ACC112 (cell line): ENCODE measurements at regions not wholly inside any gene's neighbourhood (a gene's known extent, or its start where the extent isn't known, plus 50 kb on each side); places are given as distances from the start of the nearest gene placed in this dataset.

Experiments used
- H2AFZ ChIP-seq: fragments of 200-600 bp; sonication (generic); one replicate; pipeline ENCODE4 v1.6.0; 2017; ENCODE audit warnings: antibody characterized with exemption, low read length; ENCODE audit not compliant: unreplicated experiment
- H3K27ac ChIP-seq: fragments of 200-600 bp; sonication (generic); 2 replicates; pipeline ENCODE4 v1.5.1; 2014; ENCODE audit warnings: low read depth, mild to moderate bottlenecking, antibody characterized with exemption, low read length, moderate library complexity
- H3K27me3 ChIP-seq: fragments of 200-600 bp; sonication (generic); 2 replicates; pipeline ENCODE4 v1.6.1; 2014; ENCODE audit warnings: mild to moderate bottlenecking, antibody characterized with exemption, low read length, moderate library complexity, mixed read lengths; ENCODE audit not compliant: insufficient read depth
- H3K36me3 ChIP-seq: fragments of 200-600 bp; sonication (generic); 2 replicates; pipeline ENCODE4 v1.6.1; 2016; ENCODE audit warnings: mild to moderate bottlenecking, antibody characterized with exemption, low read length, moderate library complexity, mixed read lengths; ENCODE audit not compliant: insufficient read depth
- H3K4me1 ChIP-seq: fragments of 200-600 bp; sonication (generic); one replicate; pipeline ENCODE4 v1.6.1; 2016; ENCODE audit warnings: low read length, mixed read lengths; ENCODE audit not compliant: insufficient read depth, unreplicated experiment, control insufficient read depth
- H3K4me3 ChIP-seq: fragments of 200-600 bp; sonication (generic); 2 replicates; pipeline ENCODE4 v1.5.1; 2014; ENCODE audit warnings: mild to moderate bottlenecking, low read depth, low read length
- H3K79me2 ChIP-seq: fragments of 200-600 bp; sonication (generic); one replicate; pipeline ENCODE4 v1.6.0; 2016; ENCODE audit warnings: low read length; ENCODE audit not compliant: control insufficient read depth, unreplicated experiment, insufficient read depth

DNA sequence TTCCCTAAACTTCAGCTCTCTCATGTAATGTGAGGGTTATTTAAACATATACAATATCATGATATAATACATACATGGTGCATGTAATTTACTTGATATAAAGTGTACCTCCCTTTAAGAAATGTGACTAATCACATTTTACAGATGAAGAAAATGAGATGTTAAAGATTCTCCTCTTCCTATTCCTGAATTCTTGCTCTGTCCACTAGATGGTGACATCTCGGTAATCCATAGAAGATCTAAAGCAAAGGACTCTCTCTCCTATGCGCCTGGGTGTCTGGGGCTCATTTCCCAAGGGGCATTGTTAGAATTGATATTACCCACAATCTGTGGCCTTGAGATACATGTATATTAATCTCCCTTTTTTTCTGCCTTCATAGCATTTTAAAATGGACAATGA lies 804.9 kb downstream of the RAB28 start:
- H3K4me1 ChIP-seq = no peaks in the 10 kb centered on the region
- no peaks in the 10 kb centered on the region for H3K36me3 ChIP-seq
- H3K27me3 ChIP-seq = no peaks in the 10 kb centered on the region
- no peak overlapping the region for H2AFZ ChIP-seq
- no peak overlapping the region for H3K27ac ChIP-seq
- H3K79me2 ChIP-seq = no peaks in the 10 kb centered on the region
- H3K4me3 ChIP-seq = no peak overlapping the region

GRCh38 chr4:12674184-12674583 lies 810.0 kb downstream of the RAB28 start:
- Histone ChIP-seq H3K27me3 (no peaks in the 10 kb centered on the region), H3K36me3 (no peaks in the 10 kb centered on the region), H2AFZ (no peak overlapping the region), H3K4me3 (no peak overlapping the region), H3K27ac (no peak overlapping the region), H3K4me1 (no peaks in the 10 kb centered on the region), H3K79me2 (no peaks in the 10 kb centered on the region)

GRCh38 chr4:12672303-12672702 lies 811.8 kb downstream of the RAB28 start:
- Histone ChIP-seq H3K27ac (no peak overlapping the region), H3K36me3 (no peaks in the 10 kb centered on the region), H3K79me2 (no peaks in the 10 kb centered on the region), H3K27me3 (no peaks in the 10 kb centered on the region), H3K4me1 (no peaks in the 10 kb centered on the region), H2AFZ (no peak overlapping the region), H3K4me3 (no peak overlapping the region)

- Histone ChIP-seq H3K4me3 (no peak overlapping the region), H2AFZ (no peak overlapping the region), H3K79me2 (no peaks in the 10 kb centered on the region), H3K27me3 (no peaks in the 10 kb centered on the region), H3K4me1 (no peaks in the 10 kb centered on the region), H3K36me3 (no peaks in the 10 kb centered on the region), H3K27ac (no peak overlapping the region)
Observed at GRCh38 chr4:12658146-12658545, 826.0 kb downstream of the RAB28 start.

- no peaks in the 10 kb centered on the region for H3K27me3 ChIP-seq
- H3K36me3 ChIP-seq = no peaks in the 10 kb centered on the region
- H3K27ac ChIP-seq = no peak overlapping the region
- no peak overlapping the region for H3K4me3 ChIP-seq
- H2AFZ ChIP-seq = no peak overlapping the region
- H3K79me2 ChIP-seq = no peaks in the 10 kb centered on the region
- no peaks in the 10 kb centered on the region for H3K4me1 ChIP-seq
Observed at GRCh38 chr4:12651876-12652275, 832.3 kb downstream of the RAB28 start.

DNA sequence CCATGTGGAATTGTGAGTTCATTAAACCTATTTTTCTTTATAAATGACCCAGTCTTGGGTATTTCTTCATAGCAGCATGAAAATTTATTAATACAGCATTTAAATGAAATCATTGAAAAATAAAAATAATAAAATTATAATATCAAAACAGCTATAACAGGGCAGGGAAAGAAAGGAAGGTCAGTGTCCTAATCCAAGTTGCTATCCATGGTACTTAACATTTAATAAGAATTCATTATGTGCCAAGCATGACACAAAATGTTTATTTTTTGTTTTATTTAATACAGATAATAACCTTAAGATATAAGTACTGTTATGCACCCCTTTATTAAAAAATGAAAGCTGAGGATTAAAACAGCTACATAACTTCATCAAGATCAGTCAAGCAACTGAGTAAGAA lies 838.4 kb downstream of the RAB28 start:
- no peaks in the 10 kb centered on the region for H3K4me1 ChIP-seq
- H3K4me3 ChIP-seq = no peak overlapping the region
- H2AFZ ChIP-seq = no peak overlapping the region
- no peaks in the 10 kb centered on the region for H3K27me3 ChIP-seq
- no peaks in the 10 kb centered on the region for H3K36me3 ChIP-seq
- H3K79me2 ChIP-seq = no peaks in the 10 kb centered on the region
- H3K27ac ChIP-seq = no peak overlapping the region

- Histone ChIP-seq H2AFZ (no peak overlapping the region), H3K4me3 (no peak overlapping the region), H3K27ac (no peak overlapping the region), H3K4me1 (no peaks in the 10 kb centered on the region), H3K27me3 (no peaks in the 10 kb centered on the region), H3K36me3 (no peaks in the 10 kb centered on the region), H3K79me2 (no peaks in the 10 kb centered on the region)
Observed at GRCh38 chr4:12644261-12644660, 839.9 kb downstream of the RAB28 start.

DNA sequence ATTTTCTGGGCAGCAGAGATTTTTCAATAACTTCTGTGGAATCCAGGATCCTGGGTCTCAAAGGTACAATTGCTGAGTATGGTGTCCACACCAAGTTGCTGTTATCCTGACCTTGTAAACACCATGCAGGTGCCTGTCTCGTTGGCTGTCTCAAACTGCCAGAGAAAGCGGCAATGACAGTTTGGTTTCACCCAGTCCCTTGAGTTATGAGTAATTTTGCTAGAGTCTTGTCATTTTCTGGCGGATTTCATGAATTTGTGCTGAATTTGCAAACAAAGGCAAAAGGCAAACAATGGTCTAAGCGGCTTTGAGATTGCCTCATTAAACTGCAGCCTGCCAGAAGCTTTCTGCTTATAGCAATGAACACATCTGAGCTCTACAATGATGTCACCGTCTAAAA lies 847.9 kb downstream of the RAB28 start:
- no peak overlapping the region for H3K27ac ChIP-seq
- no peaks in the 10 kb centered on the region; the same call in 1 of the 2 replicates for H3K27me3 ChIP-seq
- H3K4me1 ChIP-seq = no peaks in the 10 kb centered on the region
- H2AFZ ChIP-seq = no peak overlapping the region
- H3K4me3 ChIP-seq = no peak overlapping the region
- no peaks in the 10 kb centered on the region for H3K79me2 ChIP-seq
- no peaks in the 10 kb centered on the region for H3K36me3 ChIP-seq

DNA sequence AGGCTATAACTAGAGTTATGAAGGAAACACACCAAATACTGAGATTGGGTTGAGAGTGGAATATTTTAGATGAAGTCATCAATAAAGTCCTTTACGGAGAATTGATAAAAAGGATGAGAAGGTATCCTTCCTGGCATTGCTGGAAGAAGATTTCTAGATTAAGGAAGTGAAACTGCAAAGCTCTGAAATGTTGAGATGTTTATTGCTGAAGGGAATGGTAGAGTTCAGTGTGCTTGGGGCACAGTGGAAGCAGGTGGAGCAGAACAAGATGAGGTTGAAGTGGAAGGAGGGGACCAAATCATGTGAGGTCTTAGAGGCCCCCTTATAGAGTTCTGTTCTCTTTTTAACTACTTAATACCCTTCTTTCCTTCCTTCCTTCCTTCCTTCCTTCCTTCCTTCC lies 848.5 kb downstream of the RAB28 start:
- no peaks in the 10 kb centered on the region for H3K79me2 ChIP-seq
- no peak overlapping the region for H3K4me3 ChIP-seq
- H3K4me1 ChIP-seq = no peaks in the 10 kb centered on the region
- no peaks in the 10 kb centered on the region for H3K36me3 ChIP-seq
- no peak overlapping the region for H3K27ac ChIP-seq
- H2AFZ ChIP-seq = no peak overlapping the region
- no peaks in the 10 kb centered on the region; the same call in 1 of the 2 replicates for H3K27me3 ChIP-seq

GRCh38 chr4:12633053-12633651 lies 851.0 kb downstream of the RAB28 start:
- H3K27me3 ChIP-seq = no peaks in the 10 kb centered on the region; the same call in 1 of the 2 replicates
- no peak overlapping the region for H3K4me3 ChIP-seq
- no peaks in the 10 kb centered on the region for H3K79me2 ChIP-seq
- no peak overlapping the region for H2AFZ ChIP-seq
- no peaks in the 10 kb centered on the region for H3K36me3 ChIP-seq
- H3K4me1 ChIP-seq = no peaks in the 10 kb centered on the region
- H3K27ac ChIP-seq = no peak overlapping the region

GRCh38 chr4:12615822-12616221 lies 868.3 kb downstream of the RAB28 start:
- H2AFZ ChIP-seq = no peak overlapping the region
- H3K4me1 ChIP-seq = peaks cover 2% of the 10 kb centered on the region
- H3K27me3 ChIP-seq = no peaks in the 10 kb centered on the region
- H3K36me3 ChIP-seq = no peaks in the 10 kb centered on the region
- no peak overlapping the region for H3K27ac ChIP-seq
- no peaks in the 10 kb centered on the region for H3K79me2 ChIP-seq
- no peak overlapping the region for H3K4me3 ChIP-seq
